GM12891 (cell line): ENCODE measurements at regions not wholly inside any gene's neighbourhood (a gene's known extent, or its start where the extent isn't known, plus 50 kb on each side); places are given as distances from the start of the nearest gene placed in this dataset.
"Not testable (repeated sequence)": the region's sequence is repeated elsewhere in the genome, so short reads cannot be mapped to it uniquely, and the experiment has no call there.

Source experiments
- DNase-seq: peaks from one replicate; pipeline ENCODE4 v3.0.0; 2011; ENCODE audit warnings: low spot score; ENCODE audit not compliant: insufficient read length
- FAIRE-seq: peaks from 2 replicates; lab custom pipeline; 2011; peaks lifted over from hg19 to GRCh38; lab: Jason Lieb, UNC
- PAX5 ChIP-seq: IDR thresholded peaks from 2 replicates; pipeline ENCODE4 v1.6.1; 2011; ENCODE audit warnings: low read length, moderate library complexity, mild to moderate bottlenecking; ENCODE audit not compliant: insufficient read depth, severe bottlenecking
- POLR2A ChIP-seq: IDR thresholded peaks from 2 replicates; pipeline ENCODE4 v1.6.1; 2011; ENCODE audit warnings: low read depth, low read length, control low read depth
- POLR2AphosphoS5 ChIP-seq: IDR thresholded peaks from 2 replicates; pipeline ENCODE4 v1.6.1; 2011; ENCODE audit warnings: low read depth, low read length, control low read depth
- POU2F2 ChIP-seq: IDR thresholded peaks from 2 replicates; pipeline ENCODE4 v1.6.1; 2011; ENCODE audit warnings: low read depth, mild to moderate bottlenecking, control low read depth, low read length, moderate library complexity
- SPI1 ChIP-seq: IDR thresholded peaks from 2 replicates; pipeline ENCODE4 v1.6.1; 2011; ENCODE audit warnings: low read depth, low read length, control low read depth
- TAF1 ChIP-seq: IDR thresholded peaks from 2 replicates; pipeline ENCODE4 v1.6.1; 2011; ENCODE audit warnings: low read depth, low read length, control low read depth

GRCh38 chr17:13154930-13155329 lies 137.1 kb upstream of the ELAC2 start:
- FAIRE-seq (no peak), DNase-seq (no peak)
- TF ChIP-seq POLR2AphosphoS5, result no peak
- TF ChIP-seq POLR2A, result no peak
- no peak for TF ChIP-seq PAX5
- no peak for TF ChIP-seq TAF1
- no peak for TF ChIP-seq POU2F2
- TF ChIP-seq SPI1, result no peak

GRCh38 chr17:13154398-13154797 lies 136.6 kb upstream of the ELAC2 start:
- TF ChIP-seq TAF1 (no peak), PAX5 (no peak), POLR2A (no peak), POLR2AphosphoS5 (no peak), POU2F2 (no peak), SPI1 (no peak)
- FAIRE-seq (no peak), DNase-seq (no peak)

GRCh38 chr17:13153036-13153435 lies 135.2 kb upstream of the ELAC2 start:
- TF ChIP-seq PAX5, result no peak
- no peak for TF ChIP-seq POU2F2
- TF ChIP-seq SPI1, result no peak
- no peak for TF ChIP-seq POLR2AphosphoS5
- no peak for DNase-seq
- no peak for FAIRE-seq

- FAIRE-seq (no peak), DNase-seq (no peak)
- TF ChIP-seq POLR2AphosphoS5, result no peak
- no peak for TF ChIP-seq POU2F2
- no peak for TF ChIP-seq PAX5
- TF ChIP-seq POLR2A, result no peak
Observed at GRCh38 chr17:13152501-13152900, 134.7 kb upstream of the ELAC2 start.

- not testable (repeated sequence) for DNase-seq, FAIRE-seq
Observed at GRCh38 chr17:13150738-13151137, 132.9 kb upstream of the ELAC2 start.

GRCh38 chr17:13143001-13143400 lies 125.2 kb upstream of the ELAC2 start:
- no peak for DNase-seq
- TF ChIP-seq POU2F2 (no peak), POLR2A (no peak), PAX5 (no peak), SPI1 (no peak), POLR2AphosphoS5 (no peak), TAF1 (no peak)
- no peak for FAIRE-seq

- TF ChIP-seq TAF1 (no peak), PAX5 (no peak), POU2F2 (no peak), POLR2AphosphoS5 (no peak), SPI1 (no peak), POLR2A (no peak)
- DNase-seq, result no peak
- no peak for FAIRE-seq
Observed at GRCh38 chr17:13140750-13141149, 122.9 kb upstream of the ELAC2 start.

GRCh38 chr17:13135506-13135905 lies 117.7 kb upstream of the ELAC2 start:
- TF ChIP-seq POLR2AphosphoS5 (no peak), POLR2A (no peak), SPI1 (no peak), POU2F2 (no peak), TAF1 (no peak), PAX5 (no peak)
- FAIRE-seq (no peak), DNase-seq (no peak)

GRCh38 chr17:13134076-13134475 lies 116.2 kb upstream of the ELAC2 start:
- no peak for DNase-seq
- TF ChIP-seq POU2F2 (no peak), POLR2A (no peak), POLR2AphosphoS5 (no peak), TAF1 (no peak)
- no peak for FAIRE-seq

GRCh38 chr17:13131225-13131624 lies 113.4 kb upstream of the ELAC2 start:
- no peak for FAIRE-seq
- DNase-seq, result no peak
- TF ChIP-seq TAF1, result no peak
- TF ChIP-seq SPI1, result no peak
- TF ChIP-seq POLR2A, result no peak
- TF ChIP-seq POLR2AphosphoS5, result no peak
- TF ChIP-seq POU2F2, result no peak
- TF ChIP-seq PAX5, result no peak

- DNase-seq (no peak), FAIRE-seq (no peak)
- TF ChIP-seq POLR2AphosphoS5, result no peak
- no peak for TF ChIP-seq SPI1
- no peak for TF ChIP-seq PAX5
- no peak for TF ChIP-seq POU2F2
- no peak for TF ChIP-seq TAF1
- no peak for TF ChIP-seq POLR2A
Observed at GRCh38 chr17:13129356-13129755, 111.5 kb upstream of the ELAC2 start.
